Activated T-cell treated with anti-CD3 and anti-CD28 coated beads, Interleukin-2, amount 50 U/mL, for 24 hours (primary cell): ENCODE measurements at regions not wholly inside any gene's neighbourhood (a gene's known extent, or its start where the extent isn't known, plus 50 kb on each side); places are given as distances from the start of the nearest gene placed in this dataset.
"Not testable (repeated sequence)": the region's sequence is repeated elsewhere in the genome, so short reads cannot be mapped to it uniquely, and the experiment has no call there.

Source experiments
- DNase-seq: peaks from one replicate; pipeline ENCODE4 v3.0.0-alpha.2; 2020
- H3K27ac Mint-ChIP-seq: 2 replicates; pipeline ENCODE4 v1.8.0; 2020; ENCODE audit warnings: mild to moderate bottlenecking, mixed read lengths
- H3K27me3 Mint-ChIP-seq: 2 replicates; pipeline ENCODE4 v1.8.0; 2020; ENCODE audit warnings: mixed read lengths
- H3K36me3 Mint-ChIP-seq: 2 replicates; pipeline ENCODE4 v1.8.0; 2020; ENCODE audit warnings: low read depth, mixed read lengths
- H3K4me1 Mint-ChIP-seq: 2 replicates; pipeline ENCODE4 v1.8.0; 2020; ENCODE audit warnings: low read depth, mixed read lengths
- H3K4me3 Mint-ChIP-seq: 2 replicates; pipeline ENCODE4 v1.8.0; 2020; ENCODE audit warnings: mild to moderate bottlenecking, moderate library complexity, mixed read lengths
- H3K9me3 Mint-ChIP-seq: 2 replicates; pipeline ENCODE4 v1.8.0; 2020; ENCODE audit warnings: mixed read lengths

DNA sequence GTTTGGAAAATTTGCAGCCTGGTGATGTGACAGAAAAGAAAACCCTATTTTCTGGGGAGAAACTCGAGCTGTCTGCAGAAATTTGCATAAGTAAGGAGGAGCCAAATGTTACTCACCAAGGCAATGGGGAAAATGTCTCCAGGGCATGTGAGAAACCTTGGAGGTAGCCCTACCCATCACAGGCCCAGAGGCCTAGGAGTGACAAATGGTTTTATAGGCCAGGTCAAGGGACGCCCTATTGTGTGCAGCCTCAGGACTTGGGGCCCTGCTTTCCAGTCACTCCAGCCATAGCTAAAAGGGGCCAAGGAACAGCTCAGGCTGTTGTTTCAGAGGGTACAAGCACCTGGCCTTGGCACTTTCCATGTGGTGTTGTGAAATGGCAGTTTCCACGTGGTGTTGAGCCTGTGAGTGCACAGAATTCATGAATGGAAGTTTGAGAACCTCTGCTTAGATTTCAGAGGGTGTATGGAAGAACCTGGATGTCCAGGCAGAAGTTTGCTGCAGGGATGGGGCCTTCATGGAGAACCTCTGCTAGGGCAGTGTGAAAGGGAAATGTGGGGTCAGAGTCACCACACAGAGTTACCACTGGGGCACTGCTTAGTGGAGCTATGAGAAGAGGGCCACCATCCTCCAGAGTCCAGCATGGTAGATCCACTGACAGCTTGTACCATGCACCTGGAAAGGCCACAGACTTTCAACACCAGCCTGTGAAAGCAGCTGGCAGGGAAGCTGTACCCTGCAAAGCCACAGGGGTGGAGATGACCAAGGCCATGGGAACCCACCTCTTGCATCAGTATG lies 637.6 kb upstream of the EPHA5 start:
- Mint-ChIP-seq H3K4me1 (no peaks in the 10 kb centered on the region), H3K36me3 (no peaks in the 10 kb centered on the region), H3K4me3 (no peak overlapping the region), H3K27me3 (no peaks in the 10 kb centered on the region), H3K9me3 (peaks cover 14% of the 10 kb centered on the region), H3K27ac (no peak overlapping the region)
- DNase-seq = no peak

GRCh38 chr4:66300336-66300934 lies 630.1 kb upstream of the EPHA5 start:
- no peak overlapping the region for H3K4me3 Mint-ChIP-seq
- H3K36me3 Mint-ChIP-seq = no peaks in the 10 kb centered on the region
- H3K9me3 Mint-ChIP-seq = peaks cover 11% of the 10 kb centered on the region
- no peak overlapping the region for H3K27ac Mint-ChIP-seq
- H3K27me3 Mint-ChIP-seq = no peaks in the 10 kb centered on the region
- H3K4me1 Mint-ChIP-seq = no peaks in the 10 kb centered on the region
- DNase-seq = no peak

- H3K4me3 Mint-ChIP-seq = no peak overlapping the region
- H3K9me3 Mint-ChIP-seq = peaks cover 6% of the 10 kb centered on the region
- no peaks in the 10 kb centered on the region for H3K27me3 Mint-ChIP-seq
- no peaks in the 10 kb centered on the region for H3K36me3 Mint-ChIP-seq
- no peak overlapping the region for H3K27ac Mint-ChIP-seq
- H3K4me1 Mint-ChIP-seq = no peaks in the 10 kb centered on the region
- no peak for DNase-seq
Observed at GRCh38 chr4:66298569-66298968, 628.3 kb upstream of the EPHA5 start.

GRCh38 chr4:66297703-66298102 lies 627.4 kb upstream of the EPHA5 start:
- no peak for DNase-seq
- H3K4me1 Mint-ChIP-seq = no peaks in the 10 kb centered on the region
- no peak overlapping the region for H3K4me3 Mint-ChIP-seq

GRCh38 chr4:66294638-66295037 lies 624.3 kb upstream of the EPHA5 start:
- no peak overlapping the region for H3K27ac Mint-ChIP-seq
- no peaks in the 10 kb centered on the region for H3K4me1 Mint-ChIP-seq
- H3K9me3 Mint-ChIP-seq = peaks cover 4% of the 10 kb centered on the region
- no peak overlapping the region for H3K4me3 Mint-ChIP-seq
- H3K27me3 Mint-ChIP-seq = no peaks in the 10 kb centered on the region
- DNase-seq = no peak
- no peaks in the 10 kb centered on the region for H3K36me3 Mint-ChIP-seq

More at GRCh38 chr4:66297703-66298102, 627.4 kb upstream of the EPHA5 start:
- Mint-ChIP-seq H3K9me3 (peaks cover 6% of the 10 kb centered on the region), H3K27me3 (no peaks in the 10 kb centered on the region), H3K36me3 (no peaks in the 10 kb centered on the region), H3K27ac (no peak overlapping the region)

DNA sequence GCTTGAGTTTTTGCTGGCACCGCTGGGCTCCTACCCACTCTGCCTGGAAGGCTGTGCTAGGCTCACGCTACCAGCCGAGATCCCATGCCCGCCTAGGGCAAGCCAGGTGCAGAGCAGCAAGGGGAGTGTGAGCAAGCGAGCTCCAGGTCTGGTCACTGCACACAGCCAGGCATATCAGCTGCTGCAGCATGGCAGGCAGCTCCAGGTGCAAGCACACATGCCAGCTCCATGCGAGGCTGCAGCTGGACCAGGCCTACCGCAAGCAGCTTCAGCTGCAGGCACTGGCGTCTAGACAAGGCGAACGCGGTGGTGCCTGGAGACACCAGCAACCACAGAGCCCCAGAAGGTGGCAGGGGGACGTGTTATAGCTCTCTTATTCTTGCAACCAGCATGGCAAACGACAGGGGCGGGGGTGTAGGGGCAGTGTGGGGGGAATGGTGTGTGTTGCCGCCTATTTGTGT lies 614.7 kb upstream of the EPHA5 start:
- Mint-ChIP-seq H3K4me1 (no peaks in the 10 kb centered on the region), H3K36me3 (no peaks in the 10 kb centered on the region), H3K9me3 (peaks cover 20% of the 10 kb centered on the region), H3K27me3 (no peaks in the 10 kb centered on the region), H3K4me3 (no peak overlapping the region), H3K27ac (no peak overlapping the region)
- no peak for DNase-seq

DNA sequence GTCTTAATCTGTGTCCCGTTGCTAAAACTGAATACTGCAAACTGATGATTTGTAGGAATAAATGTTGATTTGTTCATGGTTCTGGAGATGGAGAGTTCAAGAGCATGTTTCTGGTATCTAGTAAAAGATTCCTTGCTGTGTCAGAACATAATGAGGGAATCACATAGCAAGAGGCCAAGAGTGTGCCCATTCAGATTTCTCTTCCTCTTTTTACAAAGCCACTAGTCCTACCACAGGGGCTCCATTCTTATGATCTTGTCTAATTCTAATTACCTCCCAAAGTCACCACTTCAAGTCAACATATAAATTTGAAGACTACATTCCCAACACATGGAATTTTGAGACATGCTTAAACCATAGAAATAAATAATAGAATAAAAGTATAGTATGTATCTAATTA lies 608.8 kb upstream of the EPHA5 start:
- Mint-ChIP-seq H3K27ac (no peak overlapping the region), H3K4me3 (no peak overlapping the region), H3K4me1 (no peaks in the 10 kb centered on the region), H3K27me3 (no peaks in the 10 kb centered on the region), H3K9me3 (peaks cover 15% of the 10 kb centered on the region), H3K36me3 (no peaks in the 10 kb centered on the region)
- DNase-seq = no peak

DNA sequence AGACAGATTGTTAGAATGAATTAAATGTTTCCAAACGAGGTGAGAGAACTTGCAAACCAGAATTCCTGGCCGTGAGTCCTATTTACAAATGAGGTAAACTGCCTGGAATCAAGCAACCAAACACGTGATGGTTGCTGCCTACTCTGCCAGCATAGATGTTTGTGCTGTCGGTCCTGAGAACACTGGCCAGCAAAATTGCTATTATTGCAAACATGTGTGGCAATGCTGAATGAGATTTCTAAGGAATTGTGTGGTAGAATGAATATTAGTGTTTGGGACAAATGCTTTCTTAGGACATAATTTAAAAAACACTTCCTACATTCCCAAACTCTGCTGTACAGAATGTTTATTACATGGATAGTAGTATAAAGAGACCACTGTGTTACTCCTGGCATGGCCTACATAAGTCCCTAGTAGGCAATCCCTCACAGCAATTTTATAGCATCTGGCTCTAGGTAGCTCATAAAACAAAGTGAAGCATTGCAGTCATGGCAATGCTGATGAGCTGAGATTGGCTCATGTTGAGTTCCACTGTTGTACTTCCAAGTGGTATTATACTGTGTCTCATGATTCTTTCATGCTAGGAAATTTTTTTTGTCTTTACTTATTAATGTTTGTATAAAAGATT lies 605.2 kb upstream of the EPHA5 start:
- Mint-ChIP-seq H3K4me3 (no peak overlapping the region), H3K27me3 (no peaks in the 10 kb centered on the region), H3K36me3 (no peaks in the 10 kb centered on the region), H3K27ac (no peak overlapping the region), H3K9me3 (peaks cover 19% of the 10 kb centered on the region), H3K4me1 (no peaks in the 10 kb centered on the region)
- DNase-seq = no peak

DNA sequence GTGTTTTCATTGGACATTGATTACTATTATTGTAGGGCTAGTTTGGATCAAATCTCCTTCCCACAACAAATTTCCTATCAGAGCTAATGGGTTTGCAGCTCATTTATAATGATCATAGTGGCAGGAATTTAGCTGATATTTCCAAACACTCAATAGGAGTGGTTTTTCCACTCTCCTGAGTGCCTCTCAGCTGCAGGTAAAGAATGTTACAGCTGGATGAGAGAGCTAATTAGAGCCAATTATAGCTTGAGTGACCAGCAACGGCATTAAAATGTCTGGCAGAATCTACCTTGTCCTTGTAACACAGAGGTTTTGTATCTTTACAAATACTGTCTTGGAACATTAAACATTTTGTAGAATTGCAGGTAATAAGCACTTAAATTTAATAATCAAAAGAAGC lies 602.8 kb upstream of the EPHA5 start:
- no peak for DNase-seq
- Mint-ChIP-seq H3K9me3 (peaks cover 19% of the 10 kb centered on the region), H3K4me3 (no peak overlapping the region), H3K4me1 (no peaks in the 10 kb centered on the region), H3K27me3 (no peaks in the 10 kb centered on the region), H3K36me3 (no peaks in the 10 kb centered on the region), H3K27ac (no peak overlapping the region)

- H3K4me3 Mint-ChIP-seq, H3K27ac Mint-ChIP-seq, H3K36me3 Mint-ChIP-seq, H3K4me1 Mint-ChIP-seq, DNase-seq, H3K27me3 Mint-ChIP-seq: not testable (repeated sequence)
- peaks cover 21% of the 10 kb centered on the region for H3K9me3 Mint-ChIP-seq
Observed at GRCh38 chr4:66270356-66270755, 600.1 kb upstream of the EPHA5 start.

- not testable (repeated sequence) for H3K4me1 Mint-ChIP-seq, H3K27me3 Mint-ChIP-seq, H3K36me3 Mint-ChIP-seq, DNase-seq, H3K4me3 Mint-ChIP-seq, H3K27ac Mint-ChIP-seq
- H3K9me3 Mint-ChIP-seq = peaks cover 19% of the 10 kb centered on the region
Observed at GRCh38 chr4:66266554-66266953, 596.3 kb upstream of the EPHA5 start.

- DNase-seq = no peak
- H3K4me3 Mint-ChIP-seq = no peak overlapping the region
- peaks cover 15% of the 10 kb centered on the region for H3K9me3 Mint-ChIP-seq
- no peaks in the 10 kb centered on the region for H3K27me3 Mint-ChIP-seq
- no peaks in the 10 kb centered on the region for H3K36me3 Mint-ChIP-seq
- no peaks in the 10 kb centered on the region for H3K4me1 Mint-ChIP-seq
- no peak overlapping the region for H3K27ac Mint-ChIP-seq
Observed at GRCh38 chr4:66266035-66266434, 595.7 kb upstream of the EPHA5 start.

GRCh38 chr4:66252291-66252690 lies 582.0 kb upstream of the EPHA5 start:
- no peak overlapping the region for H3K4me3 Mint-ChIP-seq
- H3K9me3 Mint-ChIP-seq = peaks cover 10% of the 10 kb centered on the region
- H3K4me1 Mint-ChIP-seq = no peaks in the 10 kb centered on the region
- DNase-seq = no peak
- no peaks in the 10 kb centered on the region for H3K27me3 Mint-ChIP-seq
- H3K27ac Mint-ChIP-seq = no peak overlapping the region
- H3K36me3 Mint-ChIP-seq = no peaks in the 10 kb centered on the region

GRCh38 chr4:66246643-66247042 lies 576.4 kb upstream of the EPHA5 start:
- Mint-ChIP-seq H3K27ac (no peak overlapping the region), H3K4me1 (no peaks in the 10 kb centered on the region), H3K27me3 (no peaks in the 10 kb centered on the region), H3K36me3 (no peaks in the 10 kb centered on the region), H3K4me3 (no peak overlapping the region), H3K9me3 (peaks cover 30% of the 10 kb centered on the region)
- no peak for DNase-seq

DNA sequence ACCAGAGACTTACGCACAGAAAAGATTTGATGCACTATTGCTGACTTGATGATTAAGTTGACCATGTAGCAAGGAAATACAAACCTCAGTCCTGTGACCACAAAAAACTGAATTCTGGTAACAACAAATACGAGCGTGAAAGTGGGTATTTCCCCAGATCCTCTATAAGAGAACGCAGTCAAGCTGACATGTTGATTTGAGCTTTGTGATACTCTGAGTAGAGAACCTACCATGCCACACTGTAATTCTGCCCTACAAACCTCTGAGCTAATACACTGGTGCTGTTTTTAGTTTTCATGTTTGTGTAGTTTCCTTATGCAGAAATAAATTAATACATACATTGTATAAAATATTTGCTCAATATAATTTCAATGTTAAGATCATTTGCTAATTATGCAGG lies 565.6 kb upstream of the EPHA5 start:
- no peak overlapping the region for H3K4me3 Mint-ChIP-seq
- H3K4me1 Mint-ChIP-seq = no peaks in the 10 kb centered on the region
- H3K9me3 Mint-ChIP-seq = peaks cover 8% of the 10 kb centered on the region
- H3K27me3 Mint-ChIP-seq = no peaks in the 10 kb centered on the region
- no peaks in the 10 kb centered on the region for H3K36me3 Mint-ChIP-seq
- no peak overlapping the region for H3K27ac Mint-ChIP-seq
- DNase-seq = no peak
